CD4-positive, alpha-beta T cell (primary cell): ENCODE measurements at regions not wholly inside any gene's neighbourhood (a gene's known extent, or its start where the extent isn't known, plus 50 kb on each side); places are given as distances from the start of the nearest gene placed in this dataset.

Experiments
- ATAC-seq: fragments of 200-7000 bp; cut with Tn5 transposase; one replicate; pipeline ENCODE4 v1.10.0; 2022; ENCODE audit warnings: mild to moderate bottlenecking; ENCODE audit not compliant: poor library complexity
- CTCF ChIA-PET: fragments of 350-600 bp; sonication (Branson Sonifier 250); formaldehyde crosslinking; loops from one replicate; lab custom pipeline; 2021; ENCODE audit warnings: antibody characterized with exemption, inconsistent platforms; lab: Charles Lee
- POLR2A ChIA-PET: fragments of 350-600 bp; sonication (Branson Sonifier 250); formaldehyde crosslinking; loops from one replicate; lab custom pipeline; 2021; ENCODE audit warnings: antibody characterized with exemption, inconsistent platforms; lab: Charles Lee
- DNase-seq, 14 experiments: peaks; one replicate each; pipeline ENCODE4 v3.0.0-alpha.2; 2013 to 2020; ENCODE audit warnings: mixed read lengths in 2 of 14
- H3K27ac ChIP-seq, 2 donors: one replicate each; pipeline versions ENCODE4 v1.5.1 to v1.7.0; 2013; ENCODE audit warnings: low read length in 2 of 2, low read depth in 1 of 2, mild to moderate bottlenecking in 1 of 2
- H3K27me3 ChIP-seq, 2 experiments: 1 replicate in 1 of 2; 2 replicates in 1 of 2; pipeline versions ENCODE4 v1.6.1 to v1.7.0; 2013; ENCODE audit warnings: low read length in 2 of 2, control low read depth in 1 of 2, mild to moderate bottlenecking in 1 of 2, moderate library complexity in 1 of 2; ENCODE audit not compliant: insufficient read depth in 2 of 2, control insufficient read depth in 1 of 2
- H3K36me3 ChIP-seq: one replicate; pipeline ENCODE4 v1.6.1; 2013; ENCODE audit warnings: low read length, control low read depth; ENCODE audit not compliant: insufficient read depth
- H3K4me1 ChIP-seq: one replicate; pipeline ENCODE4 v1.6.1; 2013; ENCODE audit warnings: low read length, control low read depth; ENCODE audit not compliant: insufficient read depth
- H3K4me3 ChIP-seq: one replicate; pipeline ENCODE4 v1.5.1; 2013; ENCODE audit warnings: mild to moderate bottlenecking, low read length, moderate library complexity
- H3K9me3 ChIP-seq, 2 experiments: 1 replicate in 1 of 2; 2 replicates in 1 of 2; pipeline versions ENCODE4 v1.6.1 to v1.7.0; 2013; ENCODE audit warnings: low read length in 2 of 2, mild to moderate bottlenecking in 2 of 2, control low read depth in 1 of 2, moderate library complexity in 1 of 2; ENCODE audit not compliant: control insufficient read depth in 1 of 2, insufficient read depth in 1 of 2
- H3K27ac Mint-ChIP-seq: one replicate; pipeline ENCODE4 v1.8.0; 2020; ENCODE audit warnings: mixed read lengths
- H3K27me3 Mint-ChIP-seq: one replicate; pipeline ENCODE4 v1.8.0; 2021; ENCODE audit warnings: mixed read lengths
- H3K36me3 Mint-ChIP-seq: one replicate; pipeline ENCODE4 v1.8.0; 2021; ENCODE audit warnings: low read depth, mixed read lengths
- H3K4me1 Mint-ChIP-seq: one replicate; pipeline ENCODE4 v1.8.0; 2021; ENCODE audit warnings: low read depth, mixed read lengths
- H3K4me3 Mint-ChIP-seq: one replicate; pipeline ENCODE4 v1.8.0; 2020; ENCODE audit warnings: mild to moderate bottlenecking, mixed read lengths
- H3K9me3 Mint-ChIP-seq: one replicate; pipeline ENCODE4 v1.8.0; 2020; ENCODE audit warnings: mixed read lengths
- CTCF ChIP-seq: fragments of 200-600 bp; IDR thresholded peaks from one replicate; pipeline ENCODE4 v1.8.0; 2022; ENCODE audit warnings: antibody characterized with exemption, mild to moderate bottlenecking
- intact Hi-C, 2 experiments: fragments of 100-400 bp; cut with DNase I in 1 of 2; cut with micrococcal nuclease in 1 of 2; formaldehyde crosslinking; loops; one replicate each; pipeline versions ENCODE4 v1.15.1 to v1.9.0; 2023 to 2025; cut with DNase I, micrococcal nuclease

GRCh38 chr17:33615861-33616260 lies 322.8 kb upstream of the ASIC2 start:
- H3K27me3 ChIP-seq = peaks cover 0 to 4% of the 10 kb centered on the region in 2 experiments
- H3K4me1 Mint-ChIP-seq = no peaks in the 10 kb centered on the region
- H3K4me3 Mint-ChIP-seq = no peak overlapping the region
- CTCF ChIA-PET = no interaction called here
- POLR2A ChIA-PET = no interaction called here
- DNase-seq (no peak), ATAC-seq (no peak)
- H3K27ac ChIP-seq = no peak overlapping the region
- intact Hi-C loops = no loop called here
- no peak overlapping the region for H3K27ac Mint-ChIP-seq
- H3K36me3 ChIP-seq = no peaks in the 10 kb centered on the region
- H3K4me1 ChIP-seq = no peaks in the 10 kb centered on the region
- H3K9me3 ChIP-seq = no peaks in the 10 kb centered on the region
- H3K27me3 Mint-ChIP-seq = peaks cover 29% of the 10 kb centered on the region
- TF ChIP-seq CTCF = no peak
- H3K9me3 Mint-ChIP-seq = no peaks in the 10 kb centered on the region
- no peaks in the 10 kb centered on the region for H3K36me3 Mint-ChIP-seq
- no peak overlapping the region for H3K4me3 ChIP-seq

- no peak for TF ChIP-seq CTCF
- Mint-ChIP-seq H3K4me1 (no peaks in the 10 kb centered on the region), H3K4me3 (no peak overlapping the region), H3K27me3 (no peaks in the 10 kb centered on the region), H3K9me3 (no peaks in the 10 kb centered on the region), H3K27ac (no peak overlapping the region), H3K36me3 (no peaks in the 10 kb centered on the region)
- intact Hi-C loops = no loop called here
- no peak overlapping the region for H3K4me3 ChIP-seq
- no peak for DNase-seq
- no peak for ATAC-seq
- no peaks in the 10 kb centered on the region for H3K36me3 ChIP-seq
- ChIA-PET CTCF (no interaction called here), POLR2A (no interaction called here)
- H3K27me3 ChIP-seq = no peaks in the 10 kb centered on the region
- H3K27ac ChIP-seq = no peak overlapping the region
- no peaks in the 10 kb centered on the region for H3K9me3 ChIP-seq
- H3K4me1 ChIP-seq = no peaks in the 10 kb centered on the region
Measured at GRCh38 chr17:33623841-33624240, 330.7 kb upstream of the ASIC2 start.

- ChIA-PET POLR2A (interaction anchor here (1.5 kb wide), 1 partner anchor 25 kb away, joined by 3 read pairs; no protein-coding TSS in a partner anchor), CTCF (interaction anchor here (0.7 kb wide), 1 partner anchor 46 kb away, joined by 3 read pairs; no protein-coding TSS in a partner anchor)
- H3K27ac Mint-ChIP-seq = no peak overlapping the region
- peaks cover 11% of the 10 kb centered on the region for H3K9me3 Mint-ChIP-seq
- no peaks in the 10 kb centered on the region for H3K4me1 Mint-ChIP-seq
- H3K27me3 Mint-ChIP-seq = peaks cover 10% of the 10 kb centered on the region
- H3K36me3 ChIP-seq = no peaks in the 10 kb centered on the region
- H3K4me3 Mint-ChIP-seq = no peak overlapping the region
- peaks cover 0 to 9% of the 10 kb centered on the region in 2 experiments for H3K9me3 ChIP-seq
- DNase-seq (no peak), ATAC-seq (no peak)
- H3K4me3 ChIP-seq = no peak overlapping the region
- intact Hi-C loops = no loop called here
- H3K27me3 ChIP-seq = peaks cover 0 to 7% of the 10 kb centered on the region in 2 experiments
- H3K4me1 ChIP-seq = no peaks in the 10 kb centered on the region
- TF ChIP-seq CTCF = no peak
- no peaks in the 10 kb centered on the region for H3K36me3 Mint-ChIP-seq
- no peak overlapping the region for H3K27ac ChIP-seq
Measured at GRCh38 chr17:33628500-33629346, 335.6 kb upstream of the ASIC2 start.
